GF-D8 (cell line): ENCODE measurements at regions not wholly inside any gene's neighbourhood (a gene's known extent, or its start where the extent isn't known, plus 50 kb on each side); places are given as distances from the start of the nearest gene placed in this dataset.

Experiments used
- DNase-seq: peaks from one replicate; lab custom pipeline; 2025; lab: John Stamatoyannopoulos, UW

DNA sequence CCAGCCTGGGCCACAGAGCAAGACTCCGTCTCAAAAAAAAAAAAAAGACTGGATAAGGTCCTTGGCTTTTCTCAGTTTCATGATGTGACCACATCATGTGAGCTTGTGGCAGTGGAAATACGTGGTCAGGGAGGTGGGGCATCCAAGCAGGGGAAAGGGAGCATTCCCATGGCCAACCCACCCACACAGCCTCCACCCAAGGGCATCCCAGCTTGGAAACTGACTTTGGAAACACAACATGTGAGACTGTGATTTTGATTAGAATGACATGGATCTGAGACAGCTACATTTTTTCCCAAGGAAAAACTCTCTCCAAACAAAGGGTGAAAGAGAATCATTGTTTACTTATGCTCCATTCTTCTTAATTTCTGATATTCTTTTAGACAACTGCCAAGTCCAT, 405.0 kb upstream of the ZNF507 start:
- no peak for DNase-seq

DNA sequence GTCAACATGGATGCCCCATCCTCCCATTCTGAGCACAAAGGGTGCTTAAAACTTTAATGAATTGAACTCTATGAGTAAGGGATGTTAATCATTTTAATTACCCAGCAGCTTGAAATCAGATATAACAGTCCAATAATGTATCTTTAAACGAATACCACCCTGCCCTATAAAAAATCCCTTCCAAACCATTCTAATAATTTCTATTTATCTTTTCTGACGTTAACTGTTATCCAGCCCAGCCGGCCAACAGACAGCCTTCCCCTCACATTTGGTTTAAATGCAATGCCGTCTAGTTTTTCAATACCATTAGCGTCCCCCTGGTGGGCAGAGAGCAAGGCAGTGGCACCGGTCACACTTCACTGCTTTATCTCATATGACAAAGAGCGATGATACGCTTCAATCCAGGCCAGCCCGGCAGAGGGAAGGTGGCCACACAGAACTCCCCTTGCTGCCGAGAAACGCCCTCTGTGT, 402.2 kb upstream of the ZNF507 start:
- DNase-seq, result no peak

DNA sequence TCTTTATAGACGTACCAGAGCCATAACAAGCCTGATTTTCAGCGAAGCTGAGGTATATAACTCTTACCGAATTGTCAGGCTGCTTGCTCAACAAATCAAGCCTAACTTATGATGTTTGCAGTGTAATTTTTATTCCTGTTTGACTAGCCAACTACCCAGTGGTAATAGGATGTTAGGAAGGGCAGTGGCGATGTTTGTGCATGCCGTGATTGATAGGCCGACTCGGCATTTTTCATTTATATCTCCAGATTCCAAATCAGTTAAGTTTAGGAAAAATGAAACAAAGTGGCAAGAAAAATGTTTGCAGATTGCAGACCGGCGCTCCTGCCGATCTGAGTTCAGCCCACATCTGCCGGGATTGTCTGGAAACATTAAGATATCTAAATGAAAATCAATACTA, 401.6 kb upstream of the ZNF507 start:
- DNase-seq, result no peak

DNA sequence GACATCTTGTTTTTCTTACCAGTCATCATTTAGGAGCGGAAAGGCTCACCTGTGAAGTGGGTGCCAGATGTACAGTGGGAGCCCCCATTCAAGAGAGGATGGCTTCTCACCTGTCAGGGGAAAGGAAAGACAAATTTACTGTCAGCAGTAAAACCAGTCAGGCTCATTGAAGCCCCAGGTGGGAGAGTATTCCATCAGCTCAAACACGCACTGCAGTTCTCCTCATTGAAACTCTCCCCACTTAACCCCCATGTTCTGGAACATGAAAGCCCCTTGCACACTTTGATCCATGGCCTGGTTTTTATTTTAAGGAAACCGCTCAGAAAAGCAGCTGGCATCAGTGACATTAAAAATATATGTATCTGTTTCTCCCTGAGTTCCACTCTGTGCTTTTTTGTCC, 401.1 kb upstream of the ZNF507 start:
- no peak for DNase-seq

DNA sequence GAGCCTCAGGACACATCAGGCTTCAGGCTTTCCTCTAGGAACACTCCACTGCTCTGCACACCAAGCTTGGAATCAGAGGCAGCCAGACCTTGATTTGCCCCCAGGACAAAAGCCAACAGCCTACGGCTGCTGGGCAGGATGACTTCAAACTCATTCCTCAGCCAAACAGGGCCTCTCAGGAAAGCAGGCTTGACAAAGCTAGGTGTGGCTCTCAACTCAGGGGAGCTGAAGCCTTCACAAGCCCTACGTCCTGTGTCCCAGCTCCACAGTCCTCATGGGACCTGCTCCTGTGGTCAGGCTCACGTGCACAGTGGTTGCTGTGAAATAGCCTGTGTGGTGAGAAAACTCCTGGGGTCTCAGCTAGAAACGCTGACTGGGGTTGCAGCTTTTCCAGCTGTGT, 398.9 kb upstream of the ZNF507 start:
- DNase-seq, result no peak

DNA sequence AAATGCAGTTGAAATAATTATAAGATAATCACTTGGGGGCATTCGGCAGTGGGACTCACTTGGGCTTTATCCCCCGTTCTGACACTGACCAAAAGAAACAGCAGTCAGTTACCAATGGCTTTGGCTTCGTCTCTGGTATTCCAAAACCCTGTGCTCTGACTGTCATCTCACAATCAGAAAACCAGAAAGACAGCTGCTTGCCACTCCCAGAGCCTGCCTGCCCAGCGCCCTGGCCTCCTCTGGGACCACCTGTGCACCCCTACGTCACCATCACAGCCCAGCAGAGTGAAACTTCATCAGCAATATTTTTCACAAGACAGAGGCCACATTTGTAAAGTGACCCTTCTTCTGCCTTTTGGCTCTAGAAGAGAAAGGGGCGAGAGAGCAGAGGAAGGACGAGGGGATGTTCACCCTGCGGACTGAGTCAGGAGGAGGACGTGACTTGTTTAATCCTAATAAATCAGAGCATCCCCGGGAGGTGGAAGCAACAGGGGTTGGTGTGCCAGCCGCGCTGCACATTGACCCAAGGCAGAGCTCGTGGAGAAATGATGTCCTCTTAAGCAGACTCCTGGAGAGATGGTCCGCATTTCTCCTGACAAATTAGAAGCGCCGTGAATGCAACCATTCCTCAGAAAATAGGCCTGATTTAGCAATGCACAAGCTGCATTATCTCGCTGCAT, 397.8 kb upstream of the ZNF507 start:
- DNase-seq, result no peak

DNA sequence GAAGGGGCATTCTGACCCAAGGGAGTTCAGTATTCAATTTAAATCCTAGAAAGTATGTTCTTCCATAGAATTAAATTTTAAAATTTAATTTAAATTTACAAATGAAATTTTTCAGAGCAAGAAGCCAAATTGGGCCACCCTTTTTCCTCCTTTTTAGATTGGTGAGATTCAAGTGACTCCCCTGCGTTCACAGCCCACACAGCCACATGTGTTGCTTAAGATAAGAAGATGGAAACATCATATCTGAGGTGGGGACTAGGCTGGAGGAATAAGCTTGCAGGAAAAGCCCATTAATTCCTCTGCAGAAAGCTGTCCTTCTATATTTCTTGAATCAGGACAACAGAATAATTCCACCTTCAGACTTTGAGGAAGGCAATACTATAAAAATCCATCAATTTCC, 392.7 kb upstream of the ZNF507 start:
- no peak for DNase-seq

DNA sequence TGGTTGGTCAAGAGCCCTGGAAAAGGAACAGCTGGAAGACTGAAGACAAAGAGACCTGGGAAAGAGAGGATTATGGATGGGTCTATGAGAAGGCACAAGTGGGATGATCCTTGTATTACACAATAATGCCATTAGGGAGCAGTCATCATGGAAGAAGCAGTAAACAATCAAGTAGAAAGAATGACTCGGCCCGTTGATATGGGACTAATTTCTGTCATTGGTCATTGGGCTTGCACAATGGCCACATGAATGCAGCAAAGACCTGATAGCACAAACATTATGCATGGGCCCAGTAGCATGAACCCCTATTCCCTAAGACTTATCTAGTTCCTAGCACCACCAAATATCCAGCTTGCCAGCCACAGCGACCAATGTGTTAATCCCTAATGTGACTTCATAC, 390.3 kb upstream of the ZNF507 start:
- DNase-seq, result no peak

DNA sequence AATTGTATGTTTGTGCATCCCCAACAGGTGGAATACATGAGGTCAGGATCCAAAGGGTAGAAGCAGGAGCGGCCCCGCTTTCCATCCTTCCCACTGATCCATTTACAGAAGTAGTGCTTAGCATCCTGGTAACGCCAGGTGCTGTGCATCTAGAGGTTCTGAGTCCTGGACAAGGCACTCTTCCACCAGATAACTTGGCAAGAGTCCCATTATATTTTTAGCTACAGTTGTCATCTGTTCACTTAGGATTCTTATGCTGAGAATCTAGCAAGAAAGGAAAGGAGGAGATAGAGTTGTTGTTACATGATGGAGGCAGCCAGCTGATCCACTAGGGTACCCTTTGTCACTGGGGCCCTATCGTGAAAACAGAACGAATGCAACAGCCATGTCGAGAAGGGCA, 389.5 kb upstream of the ZNF507 start:
- DNase-seq, result no peak

DNA sequence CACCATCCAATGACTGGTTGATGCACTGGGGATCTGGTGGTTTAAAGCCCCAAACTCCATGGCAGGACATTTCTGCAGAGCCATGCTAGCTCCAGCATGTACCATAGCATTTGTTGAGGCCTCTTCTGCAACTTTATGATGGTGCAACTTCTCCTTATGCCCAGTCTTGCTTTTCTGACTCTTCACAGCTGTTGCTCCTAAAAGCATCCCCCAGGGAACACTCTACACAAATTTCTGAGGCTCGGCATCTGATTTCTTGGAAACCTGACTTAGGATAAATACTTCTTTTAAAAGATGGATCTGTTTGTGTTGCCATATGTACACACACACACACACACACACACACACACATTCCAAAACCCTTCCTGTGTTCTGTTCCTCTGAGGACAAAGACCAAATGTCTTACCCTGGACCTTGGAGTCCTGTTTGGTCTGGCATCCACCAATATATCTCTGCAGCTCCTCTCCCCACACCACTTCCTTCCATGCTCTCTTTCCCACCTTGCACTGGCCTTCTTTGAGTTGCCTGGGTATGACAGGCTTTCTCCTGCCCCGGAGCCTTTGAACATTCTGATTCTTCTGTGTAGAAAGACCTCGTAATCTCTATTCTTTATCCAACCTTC, 388.5 kb upstream of the ZNF507 start:
- no peak for DNase-seq

DNA sequence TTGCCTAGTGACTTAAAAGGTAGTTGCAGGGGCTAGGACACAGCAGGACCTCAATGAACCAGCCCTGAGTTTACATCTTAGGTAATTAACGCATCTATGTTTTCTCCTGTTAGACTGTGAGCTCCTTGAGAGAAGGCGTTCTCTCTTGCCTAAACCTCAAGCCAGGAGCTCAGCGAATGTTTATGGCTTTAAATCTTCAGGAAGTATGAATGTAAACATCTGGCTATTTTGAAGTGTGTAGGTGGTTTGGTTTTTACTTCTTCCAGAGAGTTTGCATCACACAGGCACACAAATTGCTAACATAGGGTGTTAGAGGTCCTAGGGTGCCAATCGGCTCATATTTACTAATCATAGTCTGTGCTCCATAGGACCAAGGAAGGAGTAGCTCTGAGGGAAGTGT, 387.7 kb upstream of the ZNF507 start:
- no peak for DNase-seq

DNA sequence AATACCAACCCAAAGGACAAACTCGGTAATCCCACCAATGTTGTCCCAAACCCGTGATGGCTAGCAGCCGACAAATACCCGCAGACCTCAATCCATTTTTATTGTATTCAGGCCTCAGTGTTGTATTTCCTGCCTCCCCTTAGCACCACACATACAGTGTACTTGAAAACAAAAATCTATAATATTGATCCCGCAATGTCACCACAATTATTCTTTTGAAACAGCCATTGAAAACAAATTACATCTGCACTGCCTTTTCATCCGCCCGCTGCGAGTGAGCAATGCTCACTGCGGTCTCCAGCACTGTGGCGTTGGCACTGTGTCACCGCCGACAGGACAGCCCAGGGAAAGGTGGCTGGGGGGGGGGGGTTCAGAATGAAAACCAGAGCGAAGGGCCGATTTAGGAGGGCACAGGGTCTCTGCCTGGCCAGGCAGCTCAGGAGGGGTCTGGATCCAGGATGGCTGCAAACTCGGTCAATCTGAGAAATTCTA, 385.8 kb upstream of the ZNF507 start:
- DNase-seq, result no peak

DNA sequence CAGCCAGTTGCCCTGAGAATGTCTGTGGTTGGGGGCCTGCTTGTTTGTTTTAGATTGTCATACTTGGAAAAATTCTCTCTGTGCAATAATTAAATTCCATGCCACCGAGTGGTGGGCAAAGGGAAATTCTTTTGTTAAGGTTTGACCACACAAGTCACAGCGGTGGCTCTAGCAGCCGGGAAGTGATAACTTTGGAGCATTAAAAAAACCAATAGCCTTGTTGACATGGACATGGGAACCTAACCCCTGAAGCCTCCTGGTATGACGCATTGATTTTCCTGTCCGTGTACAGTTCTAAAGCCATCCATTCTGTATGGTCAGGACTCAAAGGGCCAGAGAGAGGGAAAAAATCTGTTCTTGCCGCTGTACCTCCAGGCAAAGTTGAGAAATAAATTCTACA, 384.9 kb upstream of the ZNF507 start:
- no peak for DNase-seq

DNA sequence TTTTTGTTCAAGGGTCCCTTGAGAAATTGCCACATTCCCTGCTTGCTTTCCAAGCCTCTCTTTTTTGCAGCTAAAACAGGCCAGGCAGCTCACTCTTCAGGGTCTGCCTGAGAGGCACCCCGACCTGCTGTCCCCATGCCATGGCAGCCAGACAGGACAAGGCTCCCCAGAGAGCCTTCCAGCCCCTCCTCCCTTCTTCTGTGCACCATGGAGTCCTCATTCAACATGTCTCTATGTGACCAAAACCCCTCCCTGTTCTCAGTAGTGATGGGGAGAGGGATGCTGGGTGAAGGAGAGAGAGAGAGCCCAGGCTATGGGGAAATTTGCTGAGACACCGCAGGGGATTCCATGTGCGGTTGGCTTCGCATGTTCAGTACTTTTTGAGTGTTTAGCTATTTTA, 384.2 kb upstream of the ZNF507 start:
- DNase-seq, result no peak

DNA sequence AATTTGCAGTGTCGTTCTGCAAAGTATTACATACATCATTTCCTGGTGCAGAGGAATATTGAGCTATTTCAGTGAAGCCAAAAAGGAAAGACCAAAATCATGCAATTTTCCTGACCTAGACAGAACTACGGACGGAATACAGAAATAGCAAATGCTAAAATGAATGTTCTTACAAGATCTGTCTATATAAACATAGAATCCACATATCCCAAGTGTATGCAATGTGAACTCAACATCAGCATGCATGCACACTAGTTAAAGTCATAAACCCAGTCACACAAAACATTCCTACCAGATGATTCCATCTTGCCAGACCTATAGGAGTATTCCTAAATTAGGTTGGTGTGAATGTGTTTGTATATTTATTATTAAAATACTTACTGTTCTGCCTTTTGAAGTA, 383.7 kb upstream of the ZNF507 start:
- DNase-seq, result no peak

DNA sequence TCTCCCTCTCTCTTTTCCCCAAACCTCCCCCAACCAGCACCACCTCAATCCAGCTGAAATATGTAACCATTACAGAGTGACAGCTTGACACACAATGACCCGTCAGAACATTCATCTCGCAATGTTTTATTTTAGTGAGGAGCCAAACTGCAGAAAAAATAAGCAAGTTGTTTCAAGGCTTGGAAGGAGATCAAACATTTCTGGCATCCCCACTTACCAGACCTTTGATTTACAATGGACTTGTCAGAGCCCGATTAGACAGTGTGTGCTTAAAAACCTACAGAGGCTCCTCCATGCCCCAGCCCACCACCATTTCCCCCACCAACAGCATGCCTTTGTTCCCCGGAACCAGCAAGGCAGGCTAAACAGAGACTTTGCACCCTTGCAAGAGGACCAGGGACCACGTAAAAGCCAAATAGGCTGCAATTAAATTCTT, 382.8 kb upstream of the ZNF507 start:
- DNase-seq, result no peak

DNA sequence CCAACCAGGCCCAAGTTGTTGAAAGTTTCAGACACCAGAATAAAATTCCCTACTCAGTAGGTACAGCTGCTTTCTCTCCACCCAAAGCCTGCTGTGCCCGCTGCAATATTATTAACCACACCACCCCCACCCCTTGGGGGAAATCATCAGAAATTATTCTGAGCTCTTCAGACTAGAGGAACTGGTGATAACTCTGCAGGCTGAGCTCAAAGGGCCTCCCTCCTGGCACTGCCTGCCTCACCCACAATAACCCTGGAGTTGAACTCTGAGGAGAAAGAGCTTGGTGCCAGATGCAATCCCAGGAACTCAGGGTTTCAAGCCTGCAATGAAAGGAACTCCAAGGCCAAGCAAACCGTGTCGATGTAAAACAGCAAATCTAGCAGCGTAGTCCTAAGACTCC, 381.7 kb upstream of the ZNF507 start:
- no peak for DNase-seq

DNA sequence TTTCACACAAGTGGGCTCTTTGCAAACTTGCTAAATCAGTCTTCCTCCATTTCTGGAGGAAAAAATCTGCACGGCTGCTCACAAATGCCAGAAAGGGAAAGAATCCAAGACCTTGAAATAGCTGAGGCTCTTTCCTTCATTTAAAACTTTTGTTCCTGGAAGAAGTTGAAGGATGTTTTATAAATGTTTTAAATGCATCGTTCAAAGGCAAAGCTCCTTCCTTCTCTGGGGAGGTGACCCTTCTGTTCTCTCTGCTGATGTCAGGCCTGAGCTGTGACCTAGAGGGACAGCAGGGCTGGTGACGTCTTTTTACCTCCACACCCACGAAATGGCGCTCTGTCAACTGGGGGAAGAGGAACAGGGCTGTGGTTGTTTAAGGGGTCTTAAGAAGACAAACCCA, 376.4 kb upstream of the ZNF507 start:
- DNase-seq, result no peak

DNA sequence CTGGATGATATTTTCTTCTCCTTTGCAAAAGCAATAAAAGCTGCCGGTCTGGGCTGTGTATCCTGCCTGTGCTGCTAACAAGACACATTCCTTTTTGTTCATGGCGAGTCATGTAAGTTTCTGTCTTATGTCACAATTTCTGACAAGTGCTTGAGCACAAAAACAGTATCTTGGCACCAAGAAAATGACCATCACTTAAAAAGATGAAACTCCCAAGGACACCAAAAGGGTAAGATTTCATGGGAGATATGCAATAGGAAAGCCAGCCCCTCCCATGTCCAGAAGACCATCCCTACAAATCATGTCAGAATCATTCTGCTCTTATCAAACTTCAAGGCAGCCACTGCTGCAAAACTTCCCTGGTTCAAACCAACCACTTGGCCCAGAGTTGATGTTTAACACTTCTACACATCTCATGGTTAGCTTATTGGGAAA, 375.4 kb upstream of the ZNF507 start:
- no peak for DNase-seq

DNA sequence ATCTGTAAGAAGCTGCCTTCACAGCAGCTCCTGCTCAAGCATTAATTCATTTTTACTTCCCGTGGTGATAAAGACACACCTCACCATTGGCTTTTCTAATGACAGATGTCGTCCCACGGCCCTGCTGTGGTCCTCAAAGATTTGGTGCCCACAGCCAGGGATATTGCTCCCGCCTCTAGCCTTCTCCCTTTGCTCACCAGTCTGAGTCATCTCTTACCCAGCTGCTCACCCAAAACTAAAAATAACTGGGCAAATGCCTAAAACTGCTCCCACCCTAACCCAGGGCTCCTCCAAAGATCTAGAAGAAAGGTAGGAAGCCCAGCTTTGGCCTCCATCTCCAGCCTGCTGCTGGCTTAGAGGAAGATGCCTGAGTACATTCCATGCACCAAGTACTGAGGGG, 371.1 kb upstream of the ZNF507 start:
- DNase-seq, result no peak

DNA sequence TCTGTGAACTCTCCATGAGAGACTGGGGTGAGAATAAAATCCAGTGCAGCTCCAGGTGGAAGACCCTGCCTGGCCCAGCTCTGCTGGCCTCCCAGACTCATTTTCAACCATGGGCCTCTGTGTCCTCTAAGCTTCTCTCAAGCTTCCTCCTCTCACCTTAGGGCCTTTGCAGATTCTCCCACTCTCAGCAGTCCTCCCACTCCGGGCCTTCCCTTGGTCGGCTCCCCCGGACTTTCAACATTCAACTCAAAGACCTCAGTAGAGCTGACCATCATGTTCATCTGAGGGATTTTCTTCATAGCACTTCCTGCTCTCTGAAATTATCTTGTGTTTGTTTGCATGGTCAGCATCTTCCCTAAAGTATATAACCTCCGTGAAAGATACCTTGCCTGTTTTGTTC, 370.5 kb upstream of the ZNF507 start:
- DNase-seq, result no peak

DNA sequence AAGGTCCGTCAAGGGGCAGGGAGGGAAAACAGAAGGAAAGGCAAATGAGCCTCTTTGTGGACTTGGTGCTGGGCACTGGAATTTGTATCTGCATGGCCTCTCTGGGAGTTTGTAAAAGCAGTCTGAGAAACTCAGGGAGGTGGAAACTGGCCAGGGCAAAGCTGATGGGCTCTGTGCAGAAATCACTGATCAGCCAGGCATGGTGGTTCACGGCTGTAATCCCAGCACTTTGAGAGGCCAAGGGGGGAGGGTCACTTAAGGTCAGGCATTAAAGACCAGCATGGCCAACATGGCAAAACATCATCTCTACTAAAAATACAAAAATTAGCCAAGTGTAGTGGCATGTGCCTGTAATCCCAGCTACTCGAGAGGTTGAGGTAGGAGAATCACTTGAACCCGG, 369.9 kb upstream of the ZNF507 start:
- DNase-seq, result no peak

DNA sequence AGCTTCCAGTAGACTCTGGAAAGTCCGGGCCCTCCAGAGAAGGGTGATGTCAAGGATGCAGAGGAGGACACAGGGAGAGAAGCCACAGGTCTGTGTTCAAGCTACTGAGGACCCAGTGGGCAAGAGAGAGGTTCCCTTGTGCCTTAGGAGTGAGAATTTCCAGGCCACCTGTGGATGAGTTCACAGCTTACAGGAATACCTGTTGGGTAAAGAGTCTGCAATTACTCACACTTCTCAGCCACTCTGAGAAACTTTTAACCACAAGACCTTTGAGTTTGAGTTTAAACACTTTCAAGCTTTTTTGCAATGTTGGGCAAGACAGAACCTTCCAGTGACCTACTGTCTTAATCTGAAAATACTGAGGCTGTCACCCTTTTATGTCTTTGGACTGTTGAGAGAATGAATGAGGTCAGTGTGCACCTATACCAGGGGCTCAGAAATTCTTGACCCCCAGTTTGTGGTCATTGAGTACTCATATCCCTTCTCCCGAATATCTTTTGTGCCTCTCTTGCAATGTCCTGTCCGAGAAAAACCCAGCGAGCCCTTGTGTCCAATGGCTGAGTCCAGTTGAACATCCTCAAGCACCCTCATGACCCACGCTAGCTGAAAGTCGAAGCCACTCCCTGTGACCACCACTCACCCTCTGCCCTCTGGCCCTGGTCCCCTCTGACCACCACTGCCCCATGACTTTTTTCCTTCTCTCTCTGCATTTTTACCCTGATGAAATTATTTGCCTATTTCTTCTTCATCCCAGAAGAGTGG, 368.5 kb upstream of the ZNF507 start:
- no peak for DNase-seq
